ENCODE measurements at regions not wholly inside any gene's neighbourhood (a gene's known extent, or its start where the extent isn't known, plus 50 kb on each side); places are given as distances from the start of the nearest gene placed in this dataset.

GRCh38 chr3:137906985-137907649 is 102.8 kb upstream of the CLDN18 start:
- Histone ChIP-seq H4K8ac (replicated peaks; ENCODE audit: insufficient read length, low read depth, low read length) (no peak overlapping the region), H2BK120ac (ENCODE audit: low read depth, low read length, poor library complexity, severe bottlenecking) (no peak overlapping the region), H3K27me3 (ENCODE audit: insufficient read depth, low read length) (no peaks in the 10 kb centered on the region), H3K4me1 (ENCODE audit: insufficient read depth, low read length) (no peaks in the 10 kb centered on the region), H3K4me2 (ENCODE audit: insufficient read depth, insufficient read length, low read length) (no peak overlapping the region), H3K4ac (ENCODE audit: low read depth, low read length) (no peak overlapping the region), H2BK12ac (ENCODE audit: insufficient read length, low read depth, low read length) (no peak overlapping the region), H2BK5ac (ENCODE audit: insufficient read length, low read length) (no peak overlapping the region), H3K27ac (ENCODE audit: insufficient read length, low read depth, low read length) (no peak overlapping the region), H3T11ph (ENCODE audit: low read length) (no peak overlapping the region), H3K9ac (ENCODE audit: extremely low read depth, insufficient read length, low read length) (no peak overlapping the region), H3K79me2 (ENCODE audit: insufficient read depth, low read length) (no peaks in the 10 kb centered on the region), H4K20me1 (ENCODE audit: control insufficient read depth, insufficient read depth, insufficient read length) (no peaks in the 10 kb centered on the region), H3K18ac (ENCODE audit: insufficient read length, low read depth, low read length) (no peak overlapping the region), H3K14ac (ENCODE audit: insufficient read depth, low read length) (no peak overlapping the region), H3K23me2 (ENCODE audit: insufficient read length, low read depth, low read length, poor library complexity, severe bottlenecking) (no peaks in the 10 kb centered on the region), H4K5ac (ENCODE audit: insufficient read length, low read depth, low read length) (no peak overlapping the region), H3K9me3 (ENCODE audit: control insufficient read depth, low read depth, low read length) (no peaks in the 10 kb centered on the region), H2AK5ac (ENCODE audit: insufficient read length, low read length) (no peak overlapping the region), H2BK20ac (ENCODE audit: low read depth, low read length, poor library complexity, severe bottlenecking) (no peak overlapping the region), H4K91ac (ENCODE audit: insufficient read length, low read depth, low read length) (no peak overlapping the region), H3K23ac (ENCODE audit: insufficient read length, low read depth, low read length) (no peak overlapping the region), H3K79me1 (ENCODE audit: insufficient read depth, low read depth, low read length, poor library complexity, severe bottlenecking) (no peaks in the 10 kb centered on the region), H2BK15ac (ENCODE audit: low read depth, low read length) (no peak overlapping the region), H2AFZ (ENCODE audit: low read length) (no peak overlapping the region), H3K56ac (ENCODE audit: insufficient read length, low read depth, low read length) (no peak overlapping the region)
- H3K27ac Mint-ChIP-seq: no peak overlapping the region
- no peak for DNase-seq
- no peak for TF ChIP-seq CTCF (conservative IDR thresholded peaks at IDR 0.05)
- H3K36me3 Mint-ChIP-seq (ENCODE audit: insufficient read depth in 1 of 3, low read depth in 3 of 3): peaks cover 0 to 4% (median 0%) of the 10 kb centered on the region in 3 experiments; a peak in 2 of 7 replicates
- peaks cover 17 to 23% of the 10 kb centered on the region in 2 experiments for H3K9me3 Mint-ChIP-seq
- H3K4me3 Mint-ChIP-seq: no peak overlapping the region
- H3K27me3 Mint-ChIP-seq (ENCODE audit: low read depth): no peaks in the 10 kb centered on the region
- WGBS (ENCODE audit: extremely low coverage, insufficient read length, low lambda C conversion rate): no CpG with 5 or more reads among the region's 10 CpGs
- no peaks in the 10 kb centered on the region for H3K4me1 Mint-ChIP-seq

Measured in H9 (cell line).